GM19324 (cell line): ENCODE measurements at regions not wholly inside any gene's neighbourhood (a gene's known extent, or its start where the extent isn't known, plus 50 kb on each side); places are given as distances from the start of the nearest gene placed in this dataset.
A peak's percentile ranks its signal among the peaks of the same experiment; 100 is the strongest.

ENCODE experiments used
- ATAC-seq: cut with Tn5 transposase; IDR thresholded peaks from one replicate; pipeline ENCODE4 v1.9.1; 2021; ENCODE audit warnings: mild to moderate bottlenecking, moderate library complexity; ENCODE audit not compliant: unreplicated experiment, low FRiP score

DNA sequence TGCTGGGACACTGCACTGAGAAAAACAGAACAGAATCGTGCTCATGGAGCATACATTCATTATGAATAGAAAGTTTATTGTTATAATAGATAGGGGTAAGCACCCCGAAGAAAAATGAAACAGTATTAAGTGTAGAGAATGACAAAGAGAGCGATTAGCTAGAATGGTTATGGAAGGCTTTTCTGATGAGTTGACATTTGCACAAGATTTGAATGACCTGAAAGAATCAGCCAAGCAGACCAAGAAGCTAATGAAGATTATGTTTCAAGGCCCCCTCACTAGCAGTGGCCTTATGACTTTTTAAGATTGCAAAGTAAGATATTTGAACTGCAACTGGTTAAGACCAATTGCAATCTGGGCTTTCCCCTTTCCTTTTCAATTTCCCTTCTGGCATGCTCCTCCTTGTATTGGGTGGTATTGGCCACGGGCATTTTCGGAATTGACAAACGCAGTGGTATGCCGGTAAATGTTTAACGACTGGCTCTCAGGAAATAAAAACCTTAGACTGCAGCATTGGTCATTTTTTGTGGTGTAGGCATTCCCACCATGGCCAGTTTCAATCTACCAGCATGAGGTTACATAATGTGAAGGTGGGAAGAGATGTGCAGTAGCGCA, 120.0 kb upstream of the CITED2 start:
- no peak for ATAC-seq

DNA sequence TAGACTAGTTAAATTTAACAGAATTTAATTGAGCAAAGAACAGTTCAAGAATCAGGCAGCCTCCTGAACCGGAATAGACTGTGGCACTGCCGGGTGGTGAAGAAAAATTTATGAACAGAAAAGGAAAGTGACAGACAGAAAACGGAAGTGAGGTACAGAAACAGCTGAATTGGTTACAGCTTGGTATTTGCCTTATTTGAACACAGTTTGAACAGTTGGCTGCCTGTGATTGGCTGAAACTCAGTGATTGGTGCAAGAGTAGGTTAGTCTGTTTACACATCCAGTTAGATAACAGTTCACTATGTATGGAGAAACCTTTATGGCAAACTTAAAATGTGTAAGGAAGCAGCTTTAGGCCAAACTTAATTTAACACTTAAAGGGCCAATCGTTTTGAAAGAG, 116.0 kb upstream of the CITED2 start:
- peak; percentile 84 for ATAC-seq

DNA sequence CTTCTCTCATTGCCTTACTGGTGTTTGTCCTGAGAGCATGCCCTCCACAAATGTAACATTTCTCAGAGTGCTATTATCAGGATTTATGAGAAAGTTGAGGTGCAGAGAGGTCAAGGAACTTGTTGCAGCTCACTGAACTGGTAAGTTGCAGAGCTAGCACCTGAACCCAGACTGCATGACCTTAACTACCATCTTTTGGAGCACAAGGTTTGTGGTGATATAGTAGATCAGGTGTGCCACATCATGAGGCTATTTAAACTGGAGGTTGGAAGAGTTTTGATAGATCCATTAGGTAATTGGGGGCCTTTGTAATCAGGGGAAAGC, 112.0 kb upstream of the CITED2 start:
- no peak for ATAC-seq

DNA sequence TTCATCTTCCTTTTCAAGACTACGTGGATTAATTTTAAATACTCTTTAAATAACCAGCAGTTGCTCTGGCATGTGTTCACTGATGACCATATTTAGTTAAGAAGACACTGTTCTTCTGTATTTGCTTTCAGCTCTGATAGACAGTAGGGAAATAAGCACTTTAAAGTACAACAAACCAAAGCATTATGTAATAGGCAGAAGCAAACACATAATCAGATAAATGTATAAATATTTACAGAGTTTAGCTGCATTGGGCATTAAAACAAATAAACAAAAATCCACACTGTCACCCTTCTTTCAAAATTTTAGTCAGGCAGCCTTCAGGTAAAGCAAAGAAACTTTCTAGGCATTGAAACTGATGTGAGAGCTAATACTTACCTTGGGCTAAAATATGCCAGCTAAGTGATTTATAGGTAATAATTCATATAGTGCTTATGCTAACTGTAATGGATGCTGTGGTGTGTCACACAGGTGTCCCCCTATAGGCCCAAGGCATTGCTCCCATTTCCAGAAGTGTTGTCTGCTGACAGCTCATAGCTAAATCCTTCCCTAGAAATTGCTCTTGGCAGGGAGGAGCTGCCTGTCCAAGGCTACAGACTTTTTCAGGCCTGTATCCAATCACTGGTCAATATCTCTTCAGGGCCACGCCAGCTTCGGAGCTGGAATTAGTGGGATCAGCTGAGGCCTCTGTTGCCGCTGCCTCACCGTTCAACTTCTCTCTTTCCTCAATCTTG, 111.5 kb upstream of the CITED2 start:
- no peak for ATAC-seq

DNA sequence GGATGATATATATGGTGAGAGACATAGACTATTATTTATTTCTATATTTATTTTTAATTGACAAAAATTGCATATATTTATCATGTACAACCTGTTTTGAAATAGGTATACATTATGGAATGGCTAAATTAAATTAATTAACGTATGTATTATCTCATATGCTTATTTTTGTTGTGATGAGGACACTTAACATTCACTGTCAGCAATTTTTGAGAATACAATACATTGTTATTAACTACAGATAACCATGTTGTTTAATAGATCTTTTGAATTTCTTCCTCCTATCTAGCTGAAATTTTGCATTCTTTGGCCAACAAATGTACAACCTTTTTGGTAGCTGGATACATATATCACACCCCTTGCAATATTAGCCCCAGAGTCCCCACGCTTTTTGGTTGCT, 110.7 kb upstream of the CITED2 start:
- ATAC-seq: no peak

DNA sequence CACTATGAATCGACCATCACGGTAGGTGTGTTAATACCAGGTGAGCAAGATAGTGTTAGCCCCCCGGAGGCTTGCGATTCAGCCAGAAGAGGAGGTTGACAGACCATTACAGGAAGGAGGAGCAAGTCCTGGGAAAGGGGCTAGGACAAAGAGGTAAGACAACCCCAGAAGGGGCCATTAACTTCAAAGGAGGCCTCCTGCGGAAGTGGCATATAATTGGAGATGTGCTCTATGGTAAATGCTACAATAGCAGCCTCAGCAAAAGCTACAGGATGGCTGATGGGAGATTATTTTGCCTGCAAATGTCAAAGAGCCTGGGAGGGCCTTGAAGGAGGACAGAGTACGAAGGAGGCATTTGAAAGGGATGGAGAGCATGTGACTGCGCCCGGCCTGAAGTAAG, 108.6 kb upstream of the CITED2 start:
- ATAC-seq: no peak

DNA sequence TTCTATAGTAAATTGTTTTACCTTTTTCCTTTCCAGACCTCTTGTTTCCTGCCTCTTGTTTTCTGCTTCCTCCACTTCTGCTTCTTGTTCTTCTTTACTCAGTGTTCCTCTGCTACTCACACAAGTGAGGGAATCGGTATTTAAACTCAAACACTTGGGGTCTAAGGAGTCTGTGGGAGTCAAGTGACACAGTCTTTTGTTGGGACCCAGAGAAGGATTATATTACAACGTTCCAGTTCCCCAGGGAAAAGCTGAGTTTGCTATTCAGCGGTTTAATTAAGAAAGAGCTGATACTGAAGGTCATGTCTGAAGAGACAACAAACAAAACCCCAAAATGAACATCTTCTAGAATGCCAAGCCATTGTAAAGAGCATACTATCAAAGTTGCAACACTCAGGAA, 107.8 kb upstream of the CITED2 start:
- ATAC-seq: no peak

DNA sequence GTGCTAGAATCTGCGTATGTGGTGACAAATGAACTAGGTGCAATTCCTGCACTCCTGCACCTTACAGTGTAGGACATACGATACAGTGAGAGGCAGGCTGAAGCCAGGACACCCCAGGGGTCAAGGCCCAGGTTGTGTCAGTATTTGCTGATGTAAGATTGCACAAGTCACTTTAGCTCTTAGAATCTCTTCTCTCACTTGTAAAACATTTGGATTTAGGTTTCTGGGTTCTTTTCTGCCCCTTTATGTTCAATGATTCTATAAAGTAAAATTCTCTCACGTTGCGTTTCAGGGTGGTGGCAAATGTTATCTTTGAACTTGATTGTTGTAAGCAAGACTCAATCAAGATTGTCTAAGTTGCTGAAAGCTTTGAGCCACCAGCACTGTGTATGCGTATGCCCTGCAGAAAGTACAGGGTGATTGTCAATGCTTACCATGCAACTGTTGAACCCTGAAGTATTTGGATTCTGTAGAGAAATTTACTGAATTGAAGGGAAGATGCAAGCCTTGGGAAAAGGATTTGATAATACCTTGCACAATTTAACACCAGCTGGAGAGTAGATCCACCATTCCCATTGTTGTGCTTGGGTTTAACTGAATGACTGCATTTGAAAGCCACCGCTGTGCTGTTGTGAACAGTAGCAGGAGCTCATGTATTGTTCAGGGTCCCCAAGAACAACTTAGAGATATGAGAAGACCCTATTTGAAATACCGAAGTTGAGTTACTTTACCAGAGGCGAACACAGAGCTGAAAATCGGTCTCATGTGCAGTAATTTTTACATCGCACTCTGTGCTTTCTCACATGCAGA, 106.1 kb upstream of the CITED2 start:
- no peak for ATAC-seq

DNA sequence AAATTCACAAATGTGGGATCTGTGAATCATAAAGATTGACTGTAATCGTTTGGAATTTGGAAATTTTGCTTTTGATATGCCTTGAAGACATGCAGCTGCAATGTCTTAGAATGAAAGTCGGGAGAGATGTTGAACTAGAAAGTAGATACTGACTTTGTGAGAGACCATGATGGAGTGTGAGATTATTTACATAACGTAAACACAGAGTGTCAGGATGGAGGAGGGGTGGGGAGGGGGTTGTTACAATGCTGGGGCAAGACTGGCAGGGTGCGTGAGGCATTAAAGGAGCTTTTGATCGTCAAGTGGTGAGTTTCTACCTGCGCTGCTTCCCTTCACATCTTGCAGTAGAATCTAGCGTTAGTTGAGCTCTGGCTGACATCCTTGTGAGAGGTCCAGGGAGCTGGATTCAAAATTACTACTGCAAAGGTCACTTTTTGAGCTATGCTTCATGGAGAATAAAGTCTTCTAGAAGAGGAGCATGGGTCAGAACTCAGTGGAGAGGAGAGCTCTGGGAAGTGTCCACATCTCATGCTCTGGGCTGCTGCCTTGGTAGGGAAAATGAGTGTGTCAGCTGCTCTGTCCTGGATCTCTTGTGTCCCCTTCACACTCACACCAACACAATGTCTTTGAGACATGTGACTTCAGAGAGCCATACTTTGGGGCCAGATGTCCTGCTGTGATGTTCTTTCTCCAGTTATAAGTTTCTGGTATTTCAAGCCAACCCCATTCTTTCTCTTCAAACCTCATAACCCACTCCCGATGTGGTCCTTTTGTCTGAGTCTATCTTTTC, 105.2 kb upstream of the CITED2 start:
- ATAC-seq: no peak

DNA sequence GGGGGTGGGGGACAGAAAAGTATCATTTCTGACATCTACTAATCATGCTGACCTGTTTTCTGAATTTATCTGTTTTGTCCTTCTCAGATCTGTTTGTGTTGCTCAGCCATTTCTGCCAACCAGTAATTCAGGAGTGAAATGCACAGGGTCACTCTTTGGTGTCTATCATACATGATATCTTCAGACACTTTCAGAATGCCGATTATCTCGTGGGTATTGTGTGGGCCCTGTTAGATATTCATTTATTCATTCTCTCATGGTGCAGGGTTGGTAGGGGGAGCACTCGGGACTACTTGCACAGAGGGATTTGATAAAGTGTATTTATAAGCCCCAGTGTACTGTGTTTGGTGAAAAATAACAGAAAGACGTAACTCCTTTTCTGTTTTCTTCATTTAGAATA, 101.2 kb upstream of the CITED2 start:
- ATAC-seq: no peak

DNA sequence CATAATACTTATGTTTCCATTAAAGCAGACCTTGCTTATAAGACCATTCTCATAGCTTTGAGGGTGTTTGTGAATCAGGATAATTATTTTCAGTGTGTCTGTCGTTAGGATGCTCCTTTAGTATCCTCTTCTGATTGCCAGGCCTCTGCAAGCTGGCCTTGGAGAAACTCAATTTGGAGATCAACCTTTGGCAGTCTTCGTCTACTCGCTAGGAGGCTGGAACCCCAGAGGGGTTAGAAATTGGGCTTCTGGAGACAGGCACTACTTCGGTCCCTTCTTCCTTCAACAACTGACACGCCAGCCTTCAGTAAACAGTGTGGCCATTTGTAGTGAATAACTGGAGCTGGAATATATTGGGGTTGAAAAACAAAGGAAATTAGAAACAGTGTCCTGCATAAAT, 100.8 kb upstream of the CITED2 start:
- ATAC-seq: no peak

DNA sequence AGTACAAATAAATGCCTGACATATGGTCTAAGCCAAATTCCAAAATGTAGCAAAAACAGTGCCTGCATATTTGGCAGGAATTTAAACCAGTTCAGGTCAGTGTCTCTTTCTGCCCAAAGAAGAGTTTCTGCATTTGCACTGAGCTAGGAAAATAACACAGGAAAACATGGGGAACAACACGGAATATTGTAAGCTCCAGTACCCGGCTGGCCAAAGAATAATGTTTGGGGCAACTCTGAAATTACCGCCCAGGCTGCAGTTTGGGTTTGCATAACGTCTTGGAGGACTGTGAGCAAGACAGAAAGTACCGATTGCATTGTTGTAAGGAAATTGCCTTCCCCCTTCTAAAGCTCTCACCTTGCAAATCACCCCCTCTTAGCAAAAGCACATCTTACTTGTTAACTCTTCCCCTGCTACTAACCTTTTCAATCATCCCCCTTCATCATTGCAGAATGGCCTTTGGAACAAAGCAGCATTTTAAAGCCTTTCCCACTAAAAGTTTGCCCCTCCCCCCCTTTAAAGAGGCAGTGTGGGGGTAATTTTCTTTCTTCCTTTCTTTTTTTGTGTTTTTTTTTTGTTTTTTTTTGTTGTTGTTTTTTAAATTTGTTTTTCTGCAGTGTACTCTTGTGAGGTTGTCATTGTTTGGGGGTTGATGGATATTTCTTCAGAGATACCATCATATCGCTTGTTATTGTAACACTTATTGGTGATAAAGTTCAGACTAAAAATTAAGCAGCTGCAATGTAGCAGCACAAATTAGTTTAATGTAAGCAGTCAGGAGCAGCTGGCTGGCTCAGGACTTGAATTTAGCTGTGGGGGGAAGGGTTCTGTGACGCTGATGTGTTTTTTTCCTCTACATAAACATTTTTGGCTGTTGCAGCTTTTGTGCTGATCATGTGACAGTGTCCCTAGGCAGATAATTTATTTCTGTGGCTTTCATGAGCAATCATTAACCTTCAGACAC, 100.0 kb upstream of the CITED2 start:
- no peak for ATAC-seq

DNA sequence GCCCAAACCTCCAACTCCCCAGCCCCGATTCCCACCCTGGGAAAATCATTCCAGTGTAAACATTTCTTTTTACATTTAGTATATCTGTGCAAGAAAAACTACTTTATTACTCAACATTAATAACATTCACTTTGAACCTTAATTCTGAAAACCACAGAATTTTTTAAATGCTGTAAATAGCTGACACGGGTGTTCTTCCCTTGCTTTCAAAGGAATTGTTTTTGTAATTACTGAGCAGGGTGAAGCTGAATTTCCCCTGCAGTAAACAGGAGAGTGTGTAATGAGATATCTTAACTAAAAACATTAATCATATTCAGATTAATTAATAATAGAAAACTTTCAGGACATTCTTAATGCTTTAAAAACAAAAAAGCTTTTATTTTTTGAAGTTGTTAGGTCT, 99.3 kb upstream of the CITED2 start:
- ATAC-seq: no peak

DNA sequence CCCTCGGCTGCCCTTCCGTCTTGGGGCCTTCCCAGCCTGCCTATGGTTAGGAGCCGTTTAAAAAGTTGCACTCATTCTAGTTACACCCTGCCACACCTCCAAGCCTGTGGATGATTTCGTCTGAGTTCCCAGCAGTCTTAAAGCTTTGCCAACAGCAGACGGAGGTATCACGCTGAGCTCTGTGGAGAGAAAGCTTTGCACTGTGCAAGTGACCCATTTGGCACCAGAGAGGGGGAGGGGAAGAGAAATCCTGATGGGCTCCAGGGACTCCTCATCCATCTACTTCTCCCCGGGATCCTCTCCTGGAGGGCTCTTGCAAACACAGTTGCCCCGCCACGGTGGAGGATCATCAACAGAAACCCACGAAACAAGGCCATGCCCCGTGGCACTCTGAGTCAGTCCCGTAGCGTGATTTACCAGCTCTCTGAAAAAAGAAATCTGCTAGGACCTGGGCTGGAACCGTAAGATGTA, 98.8 kb upstream of the CITED2 start:
- no peak for ATAC-seq

DNA sequence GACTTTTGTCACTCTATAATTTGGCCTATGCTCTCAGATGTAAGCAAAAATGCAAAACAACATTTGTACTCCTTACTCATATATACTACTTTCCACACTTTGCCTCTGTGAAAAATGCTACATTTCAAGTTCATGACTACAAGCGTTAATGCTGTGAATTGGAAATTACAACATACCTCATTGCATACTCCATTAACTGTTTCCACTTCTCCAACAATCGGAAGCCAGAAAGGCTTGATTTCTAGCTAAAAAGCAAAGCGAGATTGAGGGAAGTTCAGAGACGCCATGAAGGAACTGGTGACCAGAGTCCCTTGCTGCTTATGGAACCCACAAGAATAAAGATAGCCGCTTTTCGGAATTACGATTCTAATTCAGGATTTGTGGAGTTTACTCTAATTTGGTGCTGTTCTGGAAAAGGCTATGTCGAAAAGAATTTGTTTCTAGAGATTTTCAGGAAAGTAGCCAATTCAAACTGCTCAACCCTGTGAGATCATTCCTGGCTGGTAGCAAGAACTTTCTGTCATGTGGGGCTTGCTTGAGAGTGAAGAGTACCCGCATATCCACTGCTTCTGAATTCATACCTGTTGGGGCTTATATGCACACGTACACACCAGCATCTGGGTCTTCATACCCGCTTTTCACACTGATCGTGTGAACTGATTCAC, 98.0 kb upstream of the CITED2 start:
- ATAC-seq: no peak

DNA sequence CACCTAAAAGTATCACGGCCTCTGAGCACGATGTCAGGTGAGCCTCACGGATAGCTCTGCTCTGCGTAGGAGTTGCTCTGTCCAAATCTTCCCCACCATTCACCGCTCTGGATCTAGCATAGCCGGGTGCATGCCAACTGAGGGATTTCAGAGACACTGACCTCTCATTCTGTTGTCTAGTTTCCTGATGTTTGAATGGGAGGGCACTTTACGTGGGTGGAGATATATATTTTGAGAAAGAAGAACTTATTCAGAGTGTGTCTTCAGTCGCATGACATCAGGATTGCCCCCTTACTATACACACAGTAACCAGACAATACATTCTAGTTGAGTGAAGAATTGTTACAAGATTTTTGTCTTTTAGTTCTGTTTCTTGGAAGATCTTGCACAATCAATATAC, 96.5 kb upstream of the CITED2 start:
- ATAC-seq: no peak

DNA sequence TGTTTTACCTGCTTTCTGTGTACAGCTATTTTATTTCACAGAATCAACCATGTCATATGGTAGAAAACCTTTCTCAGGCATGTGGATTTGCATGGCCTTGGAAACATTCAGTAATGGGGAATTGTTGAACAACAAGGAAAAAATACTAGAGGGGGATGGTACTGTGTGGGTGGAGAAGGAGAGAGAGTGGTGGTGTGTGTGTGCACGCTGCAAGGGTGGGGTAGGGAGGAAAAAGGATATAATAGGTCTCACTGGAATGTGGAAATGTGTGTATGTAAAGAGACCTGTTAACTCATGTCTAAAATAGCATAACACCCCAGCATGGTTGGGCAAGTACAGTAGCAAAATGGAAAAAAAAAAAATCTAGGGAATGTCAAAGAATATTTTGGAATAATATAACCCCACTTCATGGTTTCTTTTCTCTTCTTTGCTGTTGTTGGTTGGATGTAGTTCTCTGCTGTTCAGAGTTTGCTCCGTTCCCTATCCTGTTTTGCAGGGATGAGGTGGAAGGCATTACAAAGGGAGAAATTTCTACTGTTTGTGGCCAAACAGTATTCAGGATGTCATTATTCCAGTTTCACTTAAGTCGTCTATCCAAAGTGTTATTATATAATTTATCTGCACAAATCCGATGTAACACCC, 93.9 kb upstream of the CITED2 start:
- no peak for ATAC-seq

DNA sequence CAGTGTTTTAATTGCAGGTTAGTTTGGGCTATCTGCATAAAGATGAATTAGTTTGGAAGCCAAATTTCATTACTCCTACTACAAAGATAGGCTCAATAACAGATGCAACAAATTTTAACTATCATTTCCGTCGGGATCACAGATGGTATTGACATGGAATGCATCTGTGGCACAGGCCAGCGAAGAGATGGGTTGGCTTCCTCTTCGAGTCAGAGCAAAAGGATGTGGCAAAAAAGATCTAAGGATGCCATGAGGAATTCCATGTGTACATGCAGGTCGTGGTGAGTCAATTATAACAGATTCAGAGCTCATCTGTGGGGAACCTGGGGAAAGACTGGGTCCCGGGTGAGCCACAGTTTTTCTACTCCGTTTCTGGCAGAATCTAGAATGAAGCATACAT, 83.0 kb upstream of the CITED2 start:
- ATAC-seq: no peak
